H1 (cell line): ENCODE measurements at regions not wholly inside any gene's neighbourhood (a gene's known extent, or its start where the extent isn't known, plus 50 kb on each side); places are given as distances from the start of the nearest gene placed in this dataset.

Experiments
- CHD2 ChIP-seq: IDR thresholded peaks from 2 replicates; pipeline ENCODE4 v1.6.1; 2012; ENCODE audit warnings: low read length, improper control_type of control experiment
- CTCF ChIP-seq, 3 experiments: IDR thresholded peaks; 1 replicate in 2 of 3; 2 replicates in 1 of 3; pipeline versions ENCODE4 v1.5.1 to v1.6.1; 2011; ENCODE audit warnings: low read length in 3 of 3, mild to moderate bottlenecking in 3 of 3, inconsistent platforms in 2 of 3, low read depth in 1 of 3, moderate library complexity in 1 of 3; ENCODE audit not compliant: insufficient read depth in 1 of 3; ENCODE audit errors: control extremely low read depth in 1 of 3
- PHF8 ChIP-seq: fragments of 200-600 bp; sonication (generic); conservative IDR thresholded peaks from 2 replicates; pipeline ENCODE4 v1.7.1; 2012; ENCODE audit warnings: low read depth, mild to moderate bottlenecking, inconsistent platforms, low read length, moderate library complexity
- SIN3A ChIP-seq, 2 experiments: IDR thresholded peaks in 1 of 2; conservative IDR thresholded peaks in 1 of 2; 2 replicates each; pipeline ENCODE4 v1.6.1; 2011 to 2012; ENCODE audit warnings: low read length in 2 of 2, improper control_type of control experiment in 1 of 2, low read depth in 1 of 2, mild to moderate bottlenecking in 1 of 2
- USF2 ChIP-seq: IDR thresholded peaks from 2 replicates; pipeline ENCODE4 v1.6.1; 2011; ENCODE audit warnings: low read length, improper control_type of control experiment

GRCh38 chr1:106875622-106876021 lies 180.9 kb upstream of the PRMT6 start:
- TF ChIP-seq PHF8: no peak
- no peak for TF ChIP-seq CTCF (IDR thresholded peaks at IDR 0.05; ENCODE audit: control extremely low read depth in 1 of 3, insufficient read depth in 1 of 3, low read depth in 1 of 3, low read length in 3 of 3)
- no peak for TF ChIP-seq CHD2
- TF ChIP-seq USF2: no peak
- no peak for TF ChIP-seq SIN3A (conservative IDR thresholded peaks at IDR 0.05 in 1 of 2, IDR thresholded peaks at IDR 0.05 in 1 of 2; ENCODE audit: low read depth in 1 of 2, low read length in 2 of 2)
